ENCODE measurements at regions not wholly inside any gene's neighbourhood (a gene's known extent, or its start where the extent isn't known, plus 50 kb on each side); places are given as distances from the start of the nearest gene placed in this dataset.

- POLR2A ChIA-PET, result no interaction called here
- no peak for DNase-seq (ENCODE audit: low read depth)
Observed at GRCh38 chr16:56108724-56109123, 82.6 kb upstream of the GNAO1 start.

GRCh38 chr16:56108056-56108471, 83.2 kb upstream of the GNAO1 start:
- ChIA-PET CTCF (no interaction called here), POLR2A (no interaction called here)
- H3K4me3 ChIP-seq (ENCODE audit: low read depth, low read length), result no peak overlapping the region
- DNase-seq (ENCODE audit: low read depth), result no peak
- H3K27me3 ChIP-seq (ENCODE audit: control insufficient read depth, insufficient read depth, low read length), result peaks cover 2% of the 10 kb centered on the region
- TF ChIP-seq CTCF (IDR thresholded peaks at IDR 0.05; ENCODE audit: insufficient read depth, low read depth, low read length), result no peak
- no peaks in the 10 kb centered on the region for H3K36me3 ChIP-seq (ENCODE audit: control insufficient read depth, insufficient read depth, low read length)

More at GRCh38 chr16:56108724-56109123, 82.6 kb upstream of the GNAO1 start:
- H3K36me3 ChIP-seq (ENCODE audit: control insufficient read depth, insufficient read depth, low read length), result no peaks in the 10 kb centered on the region
- CTCF ChIA-PET, result interaction anchor here (0.7 to 1.1 kb wide), 2 partner anchors 16 to 20 kb away, joined by 3 read pairs; no protein-coding TSS in a partner anchor
- H3K4me3 ChIP-seq (ENCODE audit: low read depth, low read length), result no peak overlapping the region
- TF ChIP-seq CTCF (IDR thresholded peaks at IDR 0.05; ENCODE audit: insufficient read depth, low read depth, low read length), result no peak
- peaks cover 2% of the 10 kb centered on the region for H3K27me3 ChIP-seq (ENCODE audit: control insufficient read depth, insufficient read depth, low read length)

- ChIA-PET CTCF (no interaction called here), POLR2A (no interaction called here)
- Histone ChIP-seq H3K4me3 (ENCODE audit: low read depth, low read length) (no peak overlapping the region), H3K27me3 (ENCODE audit: control insufficient read depth, insufficient read depth, low read length) (no peaks in the 10 kb centered on the region; the same call in 1 of the 2 replicates), H3K36me3 (ENCODE audit: control insufficient read depth, insufficient read depth, low read length) (no peaks in the 10 kb centered on the region)
- no peak for TF ChIP-seq CTCF (IDR thresholded peaks at IDR 0.05; ENCODE audit: insufficient read depth, low read depth, low read length)
- no peak for DNase-seq (ENCODE audit: low read depth)
Observed at GRCh38 chr16:56106527-56106926, 84.8 kb upstream of the GNAO1 start.

- H3K27me3 ChIP-seq (ENCODE audit: control insufficient read depth, insufficient read depth, low read length), result no peaks in the 10 kb centered on the region; the same call in 1 of the 2 replicates
- no peak for DNase-seq (ENCODE audit: low read depth)
- POLR2A ChIA-PET, result no interaction called here
- CTCF ChIA-PET, result interaction anchor here (1.2 kb wide), 1 partner anchor 22 kb away, joined by 3 read pairs; no protein-coding TSS in a partner anchor
- no peaks in the 10 kb centered on the region for H3K36me3 ChIP-seq (ENCODE audit: control insufficient read depth, insufficient read depth, low read length)
- no peak for TF ChIP-seq CTCF (IDR thresholded peaks at IDR 0.05; ENCODE audit: insufficient read depth, low read depth, low read length)
- H3K4me3 ChIP-seq (ENCODE audit: low read depth, low read length), result no peak overlapping the region
Observed at GRCh38 chr16:56102906-56103305, 88.4 kb upstream of the GNAO1 start.

- no peak for TF ChIP-seq CTCF (IDR thresholded peaks at IDR 0.05; ENCODE audit: insufficient read depth, low read depth, low read length)
- ChIA-PET POLR2A (no interaction called here), CTCF (interaction anchor here (1.0 kb wide), 1 partner anchor 159 kb away, joined by 3 read pairs; no protein-coding TSS in a partner anchor)
- no peak overlapping the region for H3K4me3 ChIP-seq (ENCODE audit: low read depth, low read length)
- DNase-seq (ENCODE audit: low read depth), result no peak
- no peaks in the 10 kb centered on the region for H3K36me3 ChIP-seq (ENCODE audit: control insufficient read depth, insufficient read depth, low read length)
- H3K27me3 ChIP-seq (ENCODE audit: control insufficient read depth, insufficient read depth, low read length), result no peaks in the 10 kb centered on the region; the same call in 1 of the 2 replicates
Observed at GRCh38 chr16:56102183-56102686, 89.1 kb upstream of the GNAO1 start.

All from BJ (cell line).